ENCODE measurements at regions not wholly inside any gene's neighbourhood (a gene's known extent, or its start where the extent isn't known, plus 50 kb on each side); places are given as distances from the start of the nearest gene placed in this dataset.
A peak's percentile ranks its signal among the peaks of the same experiment; 100 is the strongest.

DNA sequence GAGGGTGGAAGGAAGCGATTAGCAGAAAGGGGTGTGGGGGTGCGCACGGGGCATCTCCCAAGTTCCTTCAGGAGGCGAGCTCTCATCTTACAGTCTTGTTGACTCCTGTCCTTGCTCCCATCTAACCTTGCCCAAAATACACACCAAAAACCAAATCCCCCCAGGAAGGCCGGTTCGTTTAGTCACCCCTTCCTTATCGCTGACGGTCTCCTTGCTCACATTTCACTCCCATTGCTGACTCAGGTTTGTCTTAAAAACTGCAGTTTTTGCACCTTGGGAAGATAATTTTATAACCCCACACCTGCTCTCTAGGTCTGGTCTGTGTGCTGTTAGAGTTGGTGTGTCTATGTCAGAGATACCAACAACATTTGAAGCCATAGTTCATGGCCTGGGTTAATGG, 68.1 kb upstream of the F3 start:
- no peaks in the 10 kb centered on the region for H3K27me3 ChIP-seq (ENCODE audit: control insufficient read depth in 3 of 3, insufficient read depth in 3 of 3, low read depth in 1 of 3, low read length in 3 of 3)
- no peak overlapping the region for H3K27ac ChIP-seq (replicated peaks; ENCODE audit: low read length)
- H2BK15ac ChIP-seq (ENCODE audit: low read length): no peak overlapping the region
- no peak overlapping the region for H4K8ac ChIP-seq (ENCODE audit: low read depth, low read length)
- no peak for DNase-seq (ENCODE audit: low spot score)
- no peak overlapping the region for H3K14ac ChIP-seq (ENCODE audit: low read length)
- H3K23ac ChIP-seq (ENCODE audit: low read depth, low read length, poor library complexity): no peak overlapping the region
- no peak overlapping the region for H3K4ac ChIP-seq (ENCODE audit: low read length)
- H3K36me3 ChIP-seq (replicated peaks in 1 of 2; ENCODE audit: control insufficient read depth in 2 of 2, insufficient read depth in 2 of 2, low read length in 2 of 2): no peaks in the 10 kb centered on the region
- no peak overlapping the region for H3K18ac ChIP-seq (ENCODE audit: low read length)
- no peak overlapping the region for H4K91ac ChIP-seq (ENCODE audit: low read depth, low read length, poor library complexity)
- no CpG with 5 or more reads among the region's 8 CpGs for WGBS, 2 donors (ENCODE audit: extremely low coverage in 2 of 2, insufficient read length in 2 of 2, insufficient replicate concordance in 1 of 2)
- no peaks in the 10 kb centered on the region for H3K9me3 ChIP-seq (replicated peaks in 1 of 2; ENCODE audit: control insufficient read depth in 2 of 2, insufficient read depth in 1 of 2, low read depth in 1 of 2, low read length in 2 of 2)
- no peak overlapping the region for H3K4me3 ChIP-seq (ENCODE audit: low read length in 2 of 2)
- H2BK5ac ChIP-seq (ENCODE audit: low read length): peak overlapping the region; percentile 40
- no peak overlapping the region for H2BK120ac ChIP-seq (ENCODE audit: low read depth, low read length)
- no peaks in the 10 kb centered on the region for H3K79me1 ChIP-seq (ENCODE audit: low read depth, low read length)
- no peak overlapping the region for H2AFZ ChIP-seq (ENCODE audit: low read length)
- H3K4me1 ChIP-seq (ENCODE audit: control insufficient read depth in 2 of 2, insufficient read depth in 1 of 2, low read depth in 1 of 2, low read length in 2 of 2): peaks cover 2 to 6% of the 10 kb centered on the region in 2 donors
- H3K9ac ChIP-seq (ENCODE audit: low read depth, low read length, poor library complexity): no peak overlapping the region
- H2AK5ac ChIP-seq (ENCODE audit: low read depth, low read length): no peak overlapping the region
- no peak overlapping the region for H3K4me2 ChIP-seq (ENCODE audit: insufficient read depth, low read length, poor library complexity, severe bottlenecking)
- H2BK12ac ChIP-seq (ENCODE audit: low read length): no peak overlapping the region

DNA sequence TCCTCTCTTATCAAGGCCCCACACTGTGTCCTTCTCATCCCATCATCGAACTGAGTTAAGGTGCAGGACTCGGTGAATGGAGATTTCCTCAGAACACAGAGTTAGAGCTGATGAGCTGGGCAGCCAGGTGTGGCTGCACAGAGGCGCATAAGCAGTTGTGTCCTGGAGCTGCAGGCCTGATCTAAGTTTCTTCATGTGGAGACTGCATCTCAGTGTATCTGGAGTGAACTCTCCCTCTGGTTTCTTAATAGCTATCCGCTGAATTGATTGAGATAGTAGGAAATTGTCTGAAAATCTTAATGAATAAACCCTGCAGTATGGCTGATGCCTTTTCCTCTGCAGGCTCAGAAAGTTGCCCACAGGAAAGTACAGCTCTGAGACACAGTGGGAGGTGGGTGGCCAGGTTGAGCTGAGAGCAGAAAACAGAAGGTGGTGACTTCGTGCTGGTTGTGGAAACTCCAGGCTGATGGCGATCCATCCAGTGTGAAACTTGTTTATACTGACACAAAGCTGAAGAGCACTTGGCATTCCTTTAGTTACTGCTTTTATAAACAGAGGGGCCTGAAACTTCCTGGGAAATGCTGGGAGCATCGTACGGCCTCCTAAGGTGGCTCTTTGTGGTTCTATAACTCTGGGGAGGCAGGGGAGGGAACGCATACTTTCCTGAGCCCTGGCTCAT, 67.4 kb upstream of the F3 start:
- Histone ChIP-seq H3K27ac (replicated peaks; ENCODE audit: low read length) (no peak overlapping the region), H3K4ac (ENCODE audit: low read length) (no peak overlapping the region), H2BK15ac (ENCODE audit: low read length) (no peak overlapping the region), H2BK120ac (ENCODE audit: low read depth, low read length) (no peak overlapping the region), H3K4me1 (ENCODE audit: control insufficient read depth in 2 of 2, insufficient read depth in 1 of 2, low read depth in 1 of 2, low read length in 2 of 2) (peaks cover 2 to 6% of the 10 kb centered on the region in 2 donors), H2BK12ac (ENCODE audit: low read length) (no peak overlapping the region), H3K18ac (ENCODE audit: low read length) (peak overlapping the region; percentile 15), H3K14ac (ENCODE audit: low read length) (no peak overlapping the region), H4K91ac (ENCODE audit: low read depth, low read length, poor library complexity) (peak overlapping the region; percentile 34), H3K4me2 (ENCODE audit: insufficient read depth, low read length, poor library complexity, severe bottlenecking) (no peak overlapping the region), H3K4me3 (ENCODE audit: low read length in 2 of 2) (no peak overlapping the region), H2AFZ (ENCODE audit: low read length) (peak overlapping the region; percentile 58), H2BK5ac (ENCODE audit: low read length) (peak overlapping the region; percentile 40), H3K23ac (ENCODE audit: low read depth, low read length, poor library complexity) (no peak overlapping the region), H3K79me1 (ENCODE audit: low read depth, low read length) (no peaks in the 10 kb centered on the region), H3K9me3 (replicated peaks in 1 of 2; ENCODE audit: control insufficient read depth in 2 of 2, insufficient read depth in 1 of 2, low read depth in 1 of 2, low read length in 2 of 2) (no peaks in the 10 kb centered on the region), H3K27me3 (ENCODE audit: control insufficient read depth in 3 of 3, insufficient read depth in 3 of 3, low read depth in 1 of 3, low read length in 3 of 3) (no peaks in the 10 kb centered on the region), H3K9ac (ENCODE audit: low read depth, low read length, poor library complexity) (no peak overlapping the region), H3K36me3 (replicated peaks in 1 of 2; ENCODE audit: control insufficient read depth in 2 of 2, insufficient read depth in 2 of 2, low read length in 2 of 2) (no peaks in the 10 kb centered on the region), H4K8ac (ENCODE audit: low read depth, low read length) (no peak overlapping the region), H2AK5ac (ENCODE audit: low read depth, low read length) (no peak overlapping the region)
- no peak for DNase-seq (ENCODE audit: low spot score)
- no CpG with 5 or more reads among the region's 9 CpGs for WGBS, 2 donors (ENCODE audit: extremely low coverage in 2 of 2, insufficient read length in 2 of 2, insufficient replicate concordance in 1 of 2)

DNA sequence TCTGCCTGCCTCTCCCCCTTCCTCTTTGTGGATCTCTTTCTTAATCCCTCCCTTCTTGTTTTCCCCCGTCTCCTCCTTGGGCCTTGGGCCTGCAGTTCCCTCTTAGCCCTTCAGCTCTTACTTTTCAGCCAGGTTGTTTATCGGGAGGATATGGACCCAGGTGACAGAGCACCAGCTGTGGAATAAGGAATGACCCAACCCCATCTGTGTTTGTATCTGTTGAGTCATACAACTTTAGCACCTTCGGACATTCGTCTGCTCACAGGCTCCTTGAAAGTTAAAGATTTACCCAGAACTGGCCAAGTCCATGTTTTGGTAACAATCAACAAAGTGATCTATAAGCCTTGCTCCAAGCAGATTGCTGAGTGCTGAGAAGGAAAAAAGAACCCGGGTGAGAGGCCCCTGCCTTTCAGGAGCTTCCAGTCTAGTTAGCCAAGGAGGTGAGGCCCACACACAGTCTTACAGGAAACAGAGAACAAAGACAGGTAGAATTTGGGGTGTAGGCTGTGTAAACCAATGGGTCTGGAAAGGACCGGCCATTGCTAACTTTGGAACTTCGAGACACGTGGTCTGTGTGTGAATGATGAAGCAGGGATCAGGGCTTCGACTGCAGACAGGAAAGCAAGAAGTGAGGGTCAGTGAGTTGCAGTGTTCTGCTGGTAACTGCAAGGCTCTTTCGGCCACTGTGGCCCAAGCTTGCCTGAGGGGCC, 66.7 kb upstream of the F3 start:
- no peak overlapping the region for H3K4ac ChIP-seq (ENCODE audit: low read length)
- no CpG with 5 or more reads among the region's 10 CpGs for WGBS, 2 donors (ENCODE audit: extremely low coverage in 2 of 2, insufficient read length in 2 of 2, insufficient replicate concordance in 1 of 2)
- H3K9ac ChIP-seq (ENCODE audit: low read depth, low read length, poor library complexity): no peak overlapping the region
- H3K4me1 ChIP-seq (ENCODE audit: control insufficient read depth in 2 of 2, insufficient read depth in 1 of 2, low read depth in 1 of 2, low read length in 2 of 2): peaks cover 2 to 6% of the 10 kb centered on the region in 2 donors
- no peak overlapping the region for H3K4me2 ChIP-seq (ENCODE audit: insufficient read depth, low read length, poor library complexity, severe bottlenecking)
- no peak overlapping the region for H3K23ac ChIP-seq (ENCODE audit: low read depth, low read length, poor library complexity)
- no peak overlapping the region for H2BK5ac ChIP-seq (ENCODE audit: low read length)
- no peak overlapping the region for H3K27ac ChIP-seq (replicated peaks; ENCODE audit: low read length)
- H3K9me3 ChIP-seq (replicated peaks in 1 of 2; ENCODE audit: control insufficient read depth in 2 of 2, insufficient read depth in 1 of 2, low read depth in 1 of 2, low read length in 2 of 2): no peaks in the 10 kb centered on the region
- no peak overlapping the region for H3K14ac ChIP-seq (ENCODE audit: low read length)
- no peak overlapping the region for H2BK15ac ChIP-seq (ENCODE audit: low read length)
- no peaks in the 10 kb centered on the region for H3K79me1 ChIP-seq (ENCODE audit: low read depth, low read length)
- H3K27me3 ChIP-seq (ENCODE audit: control insufficient read depth in 3 of 3, insufficient read depth in 3 of 3, low read depth in 1 of 3, low read length in 3 of 3): no peaks in the 10 kb centered on the region
- no peak for DNase-seq (ENCODE audit: low spot score)
- no peaks in the 10 kb centered on the region for H3K36me3 ChIP-seq (replicated peaks in 1 of 2; ENCODE audit: control insufficient read depth in 2 of 2, insufficient read depth in 2 of 2, low read length in 2 of 2)
- H2AK5ac ChIP-seq (ENCODE audit: low read depth, low read length): no peak overlapping the region
- H2AFZ ChIP-seq (ENCODE audit: low read length): no peak overlapping the region
- H3K18ac ChIP-seq (ENCODE audit: low read length): peak overlapping the region; percentile 15
- H3K4me3 ChIP-seq (ENCODE audit: low read length in 2 of 2): no peak overlapping the region
- no peak overlapping the region for H2BK120ac ChIP-seq (ENCODE audit: low read depth, low read length)
- H4K8ac ChIP-seq (ENCODE audit: low read depth, low read length): no peak overlapping the region
- no peak overlapping the region for H2BK12ac ChIP-seq (ENCODE audit: low read length)
- no peak overlapping the region for H4K91ac ChIP-seq (ENCODE audit: low read depth, low read length, poor library complexity)

DNA sequence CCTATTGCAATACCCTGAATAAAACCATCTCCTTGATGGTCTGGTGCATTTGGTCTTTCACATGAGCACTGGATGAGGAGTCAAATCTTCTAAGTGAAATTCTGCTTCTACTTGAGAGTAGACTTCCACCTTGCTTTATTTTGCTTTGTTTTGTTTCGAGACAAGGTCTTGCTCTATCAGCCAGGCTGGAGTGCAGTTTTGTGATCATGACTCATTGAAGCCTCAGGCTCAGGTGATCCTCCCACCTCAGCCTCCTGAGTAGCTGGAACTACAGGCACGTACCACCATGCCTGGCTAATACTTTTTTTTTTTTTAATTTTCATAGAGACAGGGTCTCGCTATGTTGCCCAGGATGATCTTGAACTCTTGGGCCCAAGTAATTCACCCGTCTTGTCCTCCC, 65.8 kb upstream of the F3 start:
- Histone ChIP-seq H4K8ac (ENCODE audit: low read depth, low read length) (no peak overlapping the region), H3K9me3 (replicated peaks in 1 of 2; ENCODE audit: control insufficient read depth in 2 of 2, insufficient read depth in 1 of 2, low read depth in 1 of 2, low read length in 2 of 2) (no peaks in the 10 kb centered on the region), H2AFZ (ENCODE audit: low read length) (no peak overlapping the region), H3K14ac (ENCODE audit: low read length) (no peak overlapping the region), H3K79me1 (ENCODE audit: low read depth, low read length) (no peaks in the 10 kb centered on the region), H3K27me3 (ENCODE audit: control insufficient read depth in 3 of 3, insufficient read depth in 3 of 3, low read depth in 1 of 3, low read length in 3 of 3) (no peaks in the 10 kb centered on the region), H2BK15ac (ENCODE audit: low read length) (no peak overlapping the region), H3K4me2 (ENCODE audit: insufficient read depth, low read length, poor library complexity, severe bottlenecking) (no peak overlapping the region), H3K4me1 (ENCODE audit: control insufficient read depth in 2 of 2, insufficient read depth in 1 of 2, low read depth in 1 of 2, low read length in 2 of 2) (peaks cover 2 to 6% of the 10 kb centered on the region in 2 donors), H3K36me3 (replicated peaks in 1 of 2; ENCODE audit: control insufficient read depth in 2 of 2, insufficient read depth in 2 of 2, low read length in 2 of 2) (no peaks in the 10 kb centered on the region), H2BK12ac (ENCODE audit: low read length) (no peak overlapping the region), H3K4me3 (ENCODE audit: low read length in 2 of 2) (no peak overlapping the region), H4K91ac (ENCODE audit: low read depth, low read length, poor library complexity) (no peak overlapping the region), H3K23ac (ENCODE audit: low read depth, low read length, poor library complexity) (no peak overlapping the region), H3K27ac (replicated peaks; ENCODE audit: low read length) (no peak overlapping the region), H2BK120ac (ENCODE audit: low read depth, low read length) (no peak overlapping the region), H3K4ac (ENCODE audit: low read length) (no peak overlapping the region), H2BK5ac (ENCODE audit: low read length) (no peak overlapping the region), H3K18ac (ENCODE audit: low read length) (no peak overlapping the region), H3K9ac (ENCODE audit: low read depth, low read length, poor library complexity) (no peak overlapping the region), H2AK5ac (ENCODE audit: low read depth, low read length) (no peak overlapping the region)
- no peak for DNase-seq (ENCODE audit: low spot score)
- no CpG with 5 or more reads among the region's 4 CpGs for whole genome bisulfite sequencing, 2 donors (ENCODE audit: extremely low coverage in 2 of 2, insufficient read length in 2 of 2, insufficient replicate concordance in 1 of 2)

Measured in neuronal stem cell (in vitro differentiated cells).